ENCODE measurements at regions not wholly inside any gene's neighbourhood (a gene's known extent, or its start where the extent isn't known, plus 50 kb on each side); places are given as distances from the start of the nearest gene placed in this dataset.

DNA sequence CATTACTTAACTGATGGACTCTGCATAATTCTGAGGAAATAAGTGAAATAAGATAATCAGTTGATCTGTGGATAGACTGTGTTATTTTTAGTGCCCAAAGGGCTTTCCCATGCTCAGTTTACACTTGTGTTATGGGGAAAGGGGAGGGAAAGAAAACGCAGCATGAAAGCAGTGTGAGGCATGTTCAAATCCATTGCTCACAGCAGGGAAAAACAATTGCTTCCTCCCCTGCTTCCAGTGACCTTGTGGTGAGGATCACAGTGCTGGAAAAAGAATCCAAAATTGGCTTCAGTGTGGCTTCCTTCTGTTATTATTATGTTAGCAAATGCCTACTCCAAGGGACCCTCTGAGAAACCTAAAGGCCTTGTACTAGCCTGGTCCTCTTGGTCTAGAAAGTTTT lies 285.1 kb upstream of the CDIN1 start:
- TF ChIP-seq CTCF (IDR thresholded peaks at IDR 0.05) (no peak), POLR2A (IDR thresholded peaks at IDR 0.05) (no peak)

All from lower leg skin (tissue), 3 donors.